Gastroesophageal sphincter (tissue), 4 donors: ENCODE measurements at regions not wholly inside any gene's neighbourhood (a gene's known extent, or its start where the extent isn't known, plus 50 kb on each side); places are given as distances from the start of the nearest gene placed in this dataset.

Experiments
- ATAC-seq: fragments of 150-250 bp; one replicate; pipeline ENCODE4 v1.9.1; 2016; ENCODE audit warnings: mild to moderate bottlenecking, moderate library complexity
- H3K27ac ChIP-seq, 4 donors: fragments of 200-600 bp; sonication (generic) in 3 of 4; 1 replicate in 3 of 4; 2 replicates in 1 of 4; pipeline ENCODE4 v1.5.1; 2016 to 2019
- H3K27me3 ChIP-seq: fragments of 200-600 bp; sonication (generic); one replicate; pipeline ENCODE4 v1.5.1; 2019
- H3K36me3 ChIP-seq, 2 donors: fragments of 200-600 bp; sonication (generic); one replicate each; pipeline ENCODE4 v1.5.1; 2019; ENCODE audit warnings: control low read depth in 1 of 2
- H3K4me1 ChIP-seq, 3 donors: fragments of 200-600 bp; sonication (generic); 1 replicate in 2 of 3; 2 replicates in 1 of 3; pipeline ENCODE4 v1.5.1; 2016 to 2019; ENCODE audit warnings: control low read depth in 2 of 3
- H3K4me3 ChIP-seq, 2 donors: fragments of 200-600 bp; sonication (generic); one replicate each; pipeline ENCODE4 v1.5.1; 2019; ENCODE audit warnings: mild to moderate bottlenecking in 1 of 2, moderate library complexity in 1 of 2
- H3K9me3 ChIP-seq, 3 donors: fragments of 200-600 bp; sonication (generic); one replicate each; pipeline ENCODE4 v1.5.1; 2017 to 2019; ENCODE audit warnings: control low read depth in 2 of 3
- CTCF ChIP-seq, 4 experiments: fragments of 200-600 bp in 2 of 4; fragments of 450-650 bp in 2 of 4; sonication (generic) in 1 of 4; IDR thresholded peaks; one replicate each; pipeline ENCODE4 v1.5.1; 2017 to 2019; ENCODE audit warnings: antibody characterized with exemption in 4 of 4, mild to moderate bottlenecking in 2 of 4, moderate library complexity in 2 of 4
- EP300 ChIP-seq: sonication (generic); formaldehyde crosslinking; IDR thresholded peaks from one replicate; pipeline ENCODE4 v1.6.1; 2017; ENCODE audit warnings: antibody characterized with exemption, mild to moderate bottlenecking
- POLR2A ChIP-seq, 2 donors: fragments of 450-650 bp; IDR thresholded peaks; one replicate each; pipeline ENCODE4 v1.6.1; 2017; ENCODE audit warnings: antibody characterized with exemption in 2 of 2, mild to moderate bottlenecking in 2 of 2, moderate library complexity in 1 of 2
- POLR2AphosphoS5 ChIP-seq: sonication (generic); formaldehyde crosslinking; IDR thresholded peaks from one replicate; pipeline ENCODE4 v1.6.1; 2017; ENCODE audit warnings: antibody characterized with exemption
- WGBS, 2 donors: methylation state at CpG; one replicate each; pipeline ENCODE4 v1.1.5; 2018; ENCODE audit warnings: low coverage in 1 of 2; 5-methylcytosine and 5-hydroxymethylcytosine counted together

GRCh38 chr10:89144836-89145235 lies 62.3 kb downstream of the CH25H start:
- Histone ChIP-seq H3K4me1 (no peaks in the 10 kb centered on the region), H3K4me3 (no peak overlapping the region), H3K9me3 (no peaks in the 10 kb centered on the region), H3K27me3 (no peaks in the 10 kb centered on the region), H3K27ac (no peak overlapping the region), H3K36me3 (no peaks in the 10 kb centered on the region)
- WGBS, 2 donors: 57 to 58% methylated on average over 4 of the region's 4 CpGs
- ATAC-seq: no peak
- TF ChIP-seq POLR2AphosphoS5: no peak
- TF ChIP-seq POLR2A (IDR thresholded peaks at IDR 0.05): no peak
- no peak for TF ChIP-seq CTCF (IDR thresholded peaks at IDR 0.05)
- TF ChIP-seq EP300: no peak

GRCh38 chr10:89142590-89142989 lies 64.5 kb downstream of the CH25H start:
- no peaks in the 10 kb centered on the region for H3K27me3 ChIP-seq
- no peaks in the 10 kb centered on the region for H3K4me1 ChIP-seq
- TF ChIP-seq POLR2A (IDR thresholded peaks at IDR 0.05) (no peak), CTCF (IDR thresholded peaks at IDR 0.05) (no peak), POLR2AphosphoS5 (no peak), EP300 (no peak)
- no peak overlapping the region for H3K27ac ChIP-seq
- H3K4me3 ChIP-seq: no peak overlapping the region
- no peaks in the 10 kb centered on the region for H3K36me3 ChIP-seq
- no peaks in the 10 kb centered on the region for H3K9me3 ChIP-seq
- WGBS, 2 donors: 71 to 84% methylated on average over 2 of the region's 2 CpGs
- no peak for ATAC-seq

DNA sequence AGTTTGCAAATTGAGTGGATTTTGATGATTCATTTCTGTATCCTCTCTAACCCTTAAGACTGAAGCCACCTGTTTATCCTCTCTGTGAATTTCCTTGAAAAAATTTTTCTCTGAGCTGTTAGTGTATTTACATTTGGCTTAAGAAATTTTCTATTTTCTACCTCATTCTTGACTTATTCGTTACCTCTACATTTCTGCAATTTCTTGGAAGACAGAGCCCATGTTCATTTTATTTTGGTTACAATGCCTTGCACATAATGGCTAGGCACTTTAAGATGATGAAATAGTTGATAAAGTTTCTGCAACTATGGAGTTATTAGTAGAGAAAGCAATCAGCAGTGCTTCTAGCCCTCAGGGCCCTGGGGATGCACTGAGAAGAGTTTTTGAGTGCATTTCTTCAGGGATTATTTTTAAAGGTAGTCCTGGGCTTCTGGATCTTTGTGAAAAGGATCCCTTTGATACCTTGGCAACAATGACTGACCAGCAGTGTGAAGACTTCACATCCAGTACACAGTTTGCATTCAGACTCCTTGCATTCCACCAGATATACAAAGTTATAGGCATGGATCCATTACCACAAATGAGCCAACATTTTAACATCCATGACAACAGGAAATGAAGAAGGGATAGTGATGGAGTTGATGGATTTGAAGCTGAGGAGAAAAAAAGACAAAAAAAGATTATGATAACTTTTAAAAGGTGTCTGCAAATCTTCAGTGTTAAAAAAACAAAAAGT lies 68.2 kb downstream of the CH25H start:
- WGBS, 2 donors: 42 to 56% methylated on average over 1 of the region's 1 CpG

DNA sequence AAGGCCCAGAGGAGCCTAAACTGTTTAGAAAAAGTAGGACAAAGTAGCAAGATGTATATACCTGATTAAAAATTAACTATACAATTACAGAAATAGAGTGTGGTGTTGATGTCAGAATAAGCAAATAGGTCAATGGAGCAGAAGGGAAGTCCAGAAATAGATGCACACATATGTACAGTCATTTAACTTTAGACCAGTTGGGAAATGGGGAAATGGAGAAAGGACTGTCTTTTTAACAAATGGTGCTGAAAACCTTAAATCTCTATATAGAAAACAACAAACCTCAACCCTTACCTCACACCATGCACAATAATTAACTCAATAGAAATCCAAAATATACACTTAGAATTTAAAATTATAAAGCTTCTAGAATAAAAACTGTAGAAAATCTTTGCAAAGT lies 72.2 kb downstream of the CH25H start:
- H3K36me3 ChIP-seq: no peaks in the 10 kb centered on the region
- no peak overlapping the region for H3K4me3 ChIP-seq
- ATAC-seq: no peak
- no peaks in the 10 kb centered on the region for H3K9me3 ChIP-seq
- TF ChIP-seq EP300: no peak
- TF ChIP-seq POLR2A (IDR thresholded peaks at IDR 0.05): no peak
- no peak for TF ChIP-seq CTCF (IDR thresholded peaks at IDR 0.05)
- no peak for TF ChIP-seq POLR2AphosphoS5
- H3K4me1 ChIP-seq: no peaks in the 10 kb centered on the region
- H3K27ac ChIP-seq: no peak overlapping the region
- no peaks in the 10 kb centered on the region for H3K27me3 ChIP-seq

More for the DNA sequence above, 68.2 kb downstream of the CH25H start:
- H3K27ac ChIP-seq: no peak overlapping the region
- H3K9me3 ChIP-seq: no peaks in the 10 kb centered on the region
- H3K36me3 ChIP-seq: no peaks in the 10 kb centered on the region
- H3K27me3 ChIP-seq: no peaks in the 10 kb centered on the region
- no peaks in the 10 kb centered on the region for H3K4me1 ChIP-seq
- no peak overlapping the region for H3K4me3 ChIP-seq
- TF ChIP-seq EP300 (no peak), CTCF (IDR thresholded peaks at IDR 0.05) (no peak), POLR2AphosphoS5 (no peak), POLR2A (IDR thresholded peaks at IDR 0.05) (no peak)
- no peak for ATAC-seq

- H3K4me1 ChIP-seq: peaks cover 0 to 7% (median 0%) of the 10 kb centered on the region in 3 donors
- ATAC-seq: no peak
- H3K27me3 ChIP-seq: no peaks in the 10 kb centered on the region
- no peaks in the 10 kb centered on the region for H3K36me3 ChIP-seq
- no peaks in the 10 kb centered on the region for H3K9me3 ChIP-seq
- H3K4me3 ChIP-seq: no peak overlapping the region
- WGBS, 2 donors: 83 to 90% methylated on average over 4 of the region's 4 CpGs
- TF ChIP-seq POLR2A (IDR thresholded peaks at IDR 0.05) (no peak), EP300 (no peak), POLR2AphosphoS5 (no peak), CTCF (IDR thresholded peaks at IDR 0.05) (no peak)
- H3K27ac ChIP-seq: no peak overlapping the region
Measured at GRCh38 chr10:89129911-89130310, 77.2 kb downstream of the CH25H start.
